ENCODE measurements at regions not wholly inside any gene's neighbourhood (a gene's known extent, or its start where the extent isn't known, plus 50 kb on each side); places are given as distances from the start of the nearest gene placed in this dataset.

GRCh38 chr17:72553051-72553755 is 432.4 kb downstream of the SOX9 start:
- no peaks in the 10 kb centered on the region for H3K9me3 ChIP-seq
- no peak for TF ChIP-seq CTCF (IDR thresholded peaks at IDR 0.05; ENCODE audit: low read depth, low read length)
- no peaks in the 10 kb centered on the region for H3K36me3 ChIP-seq
- no peaks in the 10 kb centered on the region for H3K27me3 ChIP-seq
- H3K4me3 ChIP-seq (ENCODE audit: low read depth, low read length) = no peak overlapping the region
- H3K4me1 ChIP-seq = no peaks in the 10 kb centered on the region
- no peak for DNase-seq

GRCh38 chr17:72554508-72554907 is 433.7 kb downstream of the SOX9 start:
- Histone ChIP-seq H3K4me1 (no peaks in the 10 kb centered on the region), H3K4me3 (ENCODE audit: low read depth, low read length) (no peak overlapping the region), H3K27me3 (no peaks in the 10 kb centered on the region), H3K36me3 (no peaks in the 10 kb centered on the region), H3K9me3 (no peaks in the 10 kb centered on the region)
- no peak for TF ChIP-seq CTCF (IDR thresholded peaks at IDR 0.05; ENCODE audit: low read depth, low read length)
- DNase-seq = no peak

GRCh38 chr17:72555052-72555451 is 434.2 kb downstream of the SOX9 start:
- Histone ChIP-seq H3K27me3 (no peaks in the 10 kb centered on the region), H3K4me1 (no peaks in the 10 kb centered on the region), H3K36me3 (no peaks in the 10 kb centered on the region), H3K9me3 (no peaks in the 10 kb centered on the region), H3K4me3 (ENCODE audit: low read depth, low read length) (no peak overlapping the region)
- TF ChIP-seq CTCF (IDR thresholded peaks at IDR 0.05; ENCODE audit: low read depth, low read length) = no peak
- DNase-seq = no peak

GRCh38 chr17:72556944-72557826 is 436.4 kb downstream of the SOX9 start:
- Histone ChIP-seq H3K36me3 (no peaks in the 10 kb centered on the region), H3K4me1 (no peaks in the 10 kb centered on the region), H3K9me3 (no peaks in the 10 kb centered on the region), H3K27me3 (no peaks in the 10 kb centered on the region), H3K4me3 (ENCODE audit: low read depth, low read length) (no peak overlapping the region)
- peak; percentile 91 for TF ChIP-seq CTCF (IDR thresholded peaks at IDR 0.05; ENCODE audit: low read depth, low read length)
- peak; percentile 84 for DNase-seq

- Histone ChIP-seq H3K36me3 (no peaks in the 10 kb centered on the region), H3K9me3 (no peaks in the 10 kb centered on the region), H3K4me3 (ENCODE audit: low read depth, low read length) (no peak overlapping the region), H3K4me1 (no peaks in the 10 kb centered on the region), H3K27me3 (no peaks in the 10 kb centered on the region)
- no peak for TF ChIP-seq CTCF (IDR thresholded peaks at IDR 0.05; ENCODE audit: low read depth, low read length)
- no peak for DNase-seq
These were observed 438.2 kb downstream of the SOX9 start for GRCh38 chr17:72558971-72559476.

Measured in BE2C (cell line).